ENCODE measurements at regions not wholly inside any gene's neighbourhood (a gene's known extent, or its start where the extent isn't known, plus 50 kb on each side); places are given as distances from the start of the nearest gene placed in this dataset.

- CTCF ChIA-PET: no interaction called here
- Histone ChIP-seq H3K27me3 (ENCODE audit: control insufficient read depth, insufficient read depth, low read length) (peaks cover 9% of the 10 kb centered on the region), H2BK5ac (ENCODE audit: low read depth, low read length, poor library complexity, severe bottlenecking) (no peak overlapping the region), H4K8ac (ENCODE audit: low read depth in 2 of 2, low read length in 2 of 2) (no peak overlapping the region), H3K56ac (ENCODE audit: extremely low read depth, insufficient read depth, low read length) (no peak overlapping the region), H2BK20ac (ENCODE audit: low read depth, low read length) (no peak overlapping the region), H4K91ac (ENCODE audit: insufficient read depth, low read depth, low read length) (no peak overlapping the region), H2AK9ac (replicated peaks; ENCODE audit: low read depth, low read length, poor library complexity) (no peak overlapping the region), H3K36me3 (ENCODE audit: control insufficient read depth, insufficient read depth, low read length) (no peaks in the 10 kb centered on the region), H3K4ac (ENCODE audit: low read depth, low read length) (no peak overlapping the region), H4K20me1 (ENCODE audit: insufficient read depth, low read length) (no peaks in the 10 kb centered on the region), H3K4me2 (ENCODE audit: low read depth, low read length) (no peak overlapping the region), H3K27ac (ENCODE audit: insufficient read depth, low read length) (no peak overlapping the region), H4K5ac (ENCODE audit: low read depth, low read length) (no peak overlapping the region), H3K18ac (ENCODE audit: low read depth, low read length) (no peak overlapping the region), H3K23ac (ENCODE audit: low read depth, low read length) (no peak overlapping the region), H3K9me3 (ENCODE audit: control insufficient read depth, insufficient read depth, low read length) (peaks cover 4% of the 10 kb centered on the region; the same call in 1 of the 2 replicates), H3K14ac (replicated peaks; ENCODE audit: low read depth, low read length) (no peak overlapping the region), H3K79me1 (ENCODE audit: low read depth in 1 of 2, low read length in 2 of 2) (no peaks in the 10 kb centered on the region), H3K9ac (ENCODE audit: low read depth, low read length) (no peak overlapping the region), H3K9me1 (ENCODE audit: insufficient read depth, low read length) (no peaks in the 10 kb centered on the region), H3K4me3 (ENCODE audit: insufficient read depth, low read depth, low read length) (no peak overlapping the region), H2BK120ac (ENCODE audit: low read depth, low read length) (no peak overlapping the region), H3K4me1 (ENCODE audit: control insufficient read depth, insufficient read depth, low read length) (no peaks in the 10 kb centered on the region), H2AFZ (replicated peaks; ENCODE audit: low read length, poor library complexity) (no peak overlapping the region), H2BK15ac (ENCODE audit: low read depth, low read length) (no peak overlapping the region), H2AK5ac (ENCODE audit: low read depth, low read length) (no peak overlapping the region)
- intact Hi-C loops (cut with micrococcal nuclease) (no loop called here), in situ Hi-C loops (cut with MboI; ENCODE audit: low sequenced_read_pairs) (no loop called here), dilution Hi-C loops (cut with HindIII; ENCODE audit: low sequenced_read_pairs, unreplicated experiment) (no loop called here)
- no CpG with 5 or more reads among the region's 2 CpGs for WGBS, 2 experiments (ENCODE audit: extremely low coverage in 2 of 2, insufficient read length in 1 of 2)
- no peak for ATAC-seq (ENCODE audit: low read depth)
- DNase-seq: no peak
- TF ChIP-seq, protein P1, sequence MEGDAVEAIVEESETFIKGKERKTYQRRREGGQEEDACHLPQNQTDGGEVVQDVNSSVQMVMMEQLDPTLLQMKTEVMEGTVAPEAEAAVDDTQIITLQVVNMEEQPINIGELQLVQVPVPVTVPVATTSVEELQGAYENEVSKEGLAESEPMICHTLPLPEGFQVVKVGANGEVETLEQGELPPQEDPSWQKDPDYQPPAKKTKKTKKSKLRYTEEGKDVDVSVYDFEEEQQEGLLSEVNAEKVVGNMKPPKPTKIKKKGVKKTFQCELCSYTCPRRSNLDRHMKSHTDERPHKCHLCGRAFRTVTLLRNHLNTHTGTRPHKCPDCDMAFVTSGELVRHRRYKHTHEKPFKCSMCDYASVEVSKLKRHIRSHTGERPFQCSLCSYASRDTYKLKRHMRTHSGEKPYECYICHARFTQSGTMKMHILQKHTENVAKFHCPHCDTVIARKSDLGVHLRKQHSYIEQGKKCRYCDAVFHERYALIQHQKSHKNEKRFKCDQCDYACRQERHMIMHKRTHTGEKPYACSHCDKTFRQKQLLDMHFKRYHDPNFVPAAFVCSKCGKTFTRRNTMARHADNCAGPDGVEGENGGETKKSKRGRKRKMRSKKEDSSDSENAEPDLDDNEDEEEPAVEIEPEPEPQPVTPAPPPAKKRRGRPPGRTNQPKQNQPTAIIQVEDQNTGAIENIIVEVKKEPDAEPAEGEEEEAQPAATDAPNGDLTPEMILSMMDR (conservative IDR thresholded peaks at IDR 0.05; ENCODE audit: low read depth, low read length): no peak
- TF ChIP-seq MAZ (IDR thresholded peaks at IDR 0.05; ENCODE audit: borderline replicate concordance, low read depth, low read length) (no peak), RFX5 (IDR thresholded peaks at IDR 0.05; ENCODE audit: low read depth, low read length) (no peak), NFE2L2 (IDR thresholded peaks at IDR 0.05; ENCODE audit: low read depth, low read length) (no peak), MAFK (IDR thresholded peaks at IDR 0.05; ENCODE audit: low read depth, low read length) (no peak)
- TF ChIP-seq, protein P2, sequence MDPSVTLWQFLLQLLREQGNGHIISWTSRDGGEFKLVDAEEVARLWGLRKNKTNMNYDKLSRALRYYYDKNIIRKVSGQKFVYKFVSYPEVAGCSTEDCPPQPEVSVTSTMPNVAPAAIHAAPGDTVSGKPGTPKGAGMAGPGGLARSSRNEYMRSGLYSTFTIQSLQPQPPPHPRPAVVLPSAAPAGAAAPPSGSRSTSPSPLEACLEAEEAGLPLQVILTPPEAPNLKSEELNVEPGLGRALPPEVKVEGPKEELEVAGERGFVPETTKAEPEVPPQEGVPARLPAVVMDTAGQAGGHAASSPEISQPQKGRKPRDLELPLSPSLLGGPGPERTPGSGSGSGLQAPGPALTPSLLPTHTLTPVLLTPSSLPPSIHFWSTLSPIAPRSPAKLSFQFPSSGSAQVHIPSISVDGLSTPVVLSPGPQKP (IDR thresholded peaks at IDR 0.05; ENCODE audit: borderline replicate concordance, low read depth, low read length): no peak
- POLR2A ChIA-PET (ENCODE audit: unreplicated experiment): no interaction called here
- no TSS peak for BruUV-seq (replicated peaks)
These were observed 258.6 kb upstream of the AGTR2 start for GRCh38 chrX:115911967-115912366.
